ENCODE measurements at regions not wholly inside any gene's neighbourhood (a gene's known extent, or its start where the extent isn't known, plus 50 kb on each side); places are given as distances from the start of the nearest gene placed in this dataset.

DNA sequence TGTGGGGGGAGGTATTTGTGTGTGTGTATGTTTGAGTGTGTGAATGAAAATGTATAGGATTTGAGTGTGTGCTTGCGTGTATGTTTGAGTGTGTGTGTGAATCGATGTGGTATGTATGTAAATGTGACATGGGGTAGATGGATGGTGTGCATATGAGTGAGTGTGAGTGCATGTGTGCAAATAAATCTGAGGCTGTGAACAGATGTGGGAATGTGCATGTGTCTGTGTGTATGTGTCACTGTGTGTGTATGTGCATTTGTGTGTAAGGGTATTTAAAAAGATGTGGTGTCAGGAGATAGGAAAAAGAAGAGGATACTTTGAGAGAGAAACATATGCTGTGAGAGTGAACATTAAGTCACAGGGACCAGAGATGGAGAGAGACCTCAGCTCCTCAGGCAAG is 539.6 kb downstream of the MED13L start:
- H3K4me3 ChIP-seq (replicated peaks in 1 of 2; ENCODE audit: low read depth in 2 of 2, low read length in 2 of 2), result no peak overlapping the region
- DNase-seq (ENCODE audit: low read depth in 2 of 2), result no peak
- no peak for TF ChIP-seq CTCF (IDR thresholded peaks at IDR 0.05; ENCODE audit: low read depth, low read length)

- no peak for DNase-seq (ENCODE audit: low read depth in 2 of 2)
- no peak for TF ChIP-seq CTCF (IDR thresholded peaks at IDR 0.05; ENCODE audit: low read depth, low read length)
- no peak overlapping the region for H3K4me3 ChIP-seq (replicated peaks in 1 of 2; ENCODE audit: low read depth in 2 of 2, low read length in 2 of 2)
Observed at GRCh38 chr12:115736360-115736759, 541.1 kb downstream of the MED13L start.

- no peak for DNase-seq (ENCODE audit: low read depth in 2 of 2)
- no peak for TF ChIP-seq CTCF (IDR thresholded peaks at IDR 0.05; ENCODE audit: low read depth, low read length)
- H3K4me3 ChIP-seq (replicated peaks in 1 of 2; ENCODE audit: low read depth in 2 of 2, low read length in 2 of 2), result no peak overlapping the region
Observed at GRCh38 chr12:115730975-115731541, 546.4 kb downstream of the MED13L start.

DNA sequence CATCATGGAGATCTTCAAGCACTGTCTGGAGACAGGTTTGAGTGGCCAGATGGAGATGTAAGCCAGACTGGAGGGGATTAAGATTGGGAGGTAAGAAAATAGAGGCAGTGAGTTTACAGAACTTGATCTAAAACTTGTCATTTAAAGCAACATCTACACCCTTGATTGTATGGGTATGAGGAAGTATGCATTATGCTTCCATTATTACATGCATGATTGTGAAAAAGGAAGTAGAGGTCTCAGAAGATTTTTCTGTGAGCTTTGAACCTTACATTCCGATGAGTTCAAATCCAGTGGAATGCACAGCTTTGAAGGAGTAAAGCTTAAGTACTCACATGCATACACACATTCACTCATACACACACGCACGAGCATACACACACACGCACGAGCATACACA is 550.8 kb downstream of the MED13L start:
- no peak overlapping the region for H3K4me3 ChIP-seq (replicated peaks in 1 of 2; ENCODE audit: low read depth in 2 of 2, low read length in 2 of 2)
- no peak for TF ChIP-seq CTCF (IDR thresholded peaks at IDR 0.05; ENCODE audit: low read depth, low read length)
- no peak for DNase-seq (ENCODE audit: low read depth in 2 of 2)

- no peak overlapping the region for H3K4me3 ChIP-seq (replicated peaks in 1 of 2; ENCODE audit: low read depth in 2 of 2, low read length in 2 of 2)
- no peak for TF ChIP-seq CTCF (IDR thresholded peaks at IDR 0.05; ENCODE audit: low read depth, low read length)
- DNase-seq (ENCODE audit: low read depth in 2 of 2), result no peak
Observed at GRCh38 chr12:115722181-115722580, 555.3 kb downstream of the MED13L start.

DNA sequence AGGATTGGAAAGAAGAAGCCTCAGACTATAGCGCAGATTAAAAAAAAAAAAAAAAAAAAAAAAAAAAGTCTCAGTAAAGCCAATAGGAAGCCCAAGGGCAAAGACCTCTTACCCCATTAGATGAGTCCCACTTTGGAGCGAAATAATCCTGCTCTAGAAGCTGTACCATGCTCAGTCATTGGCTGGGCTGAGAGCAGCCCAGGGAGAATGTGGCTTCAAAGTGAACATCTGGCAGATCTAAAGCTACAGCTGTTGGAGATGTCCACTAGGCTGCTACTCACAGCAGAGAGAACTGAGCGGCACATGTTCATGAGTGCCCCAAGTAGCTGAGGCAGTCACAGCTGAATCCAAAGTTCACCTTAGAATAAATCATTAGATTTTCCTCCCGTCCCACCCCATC is 560.9 kb downstream of the MED13L start:
- TF ChIP-seq CTCF (IDR thresholded peaks at IDR 0.05; ENCODE audit: low read depth, low read length), result no peak
- no peak overlapping the region for H3K4me3 ChIP-seq (replicated peaks in 1 of 2; ENCODE audit: low read depth in 2 of 2, low read length in 2 of 2)
- no peak for DNase-seq (ENCODE audit: low read depth in 2 of 2)

GRCh38 chr12:115712676-115713075 is 564.8 kb downstream of the MED13L start:
- TF ChIP-seq CTCF (IDR thresholded peaks at IDR 0.05; ENCODE audit: low read depth, low read length), result no peak

More at GRCh38 chr12:115712676-115713075, 564.8 kb downstream of the MED13L start:
- H3K4me3 ChIP-seq (replicated peaks in 1 of 2; ENCODE audit: low read depth in 2 of 2, low read length in 2 of 2), result no peak overlapping the region
- DNase-seq (ENCODE audit: low read depth in 2 of 2), result no peak
